NCI-H2171 treated with DMSO at 0.1 percent for 48 hours (cell line): ENCODE measurements at regions not wholly inside any gene's neighbourhood (a gene's known extent, or its start where the extent isn't known, plus 50 kb on each side); places are given as distances from the start of the nearest gene placed in this dataset.
"Not testable (repeated sequence)": the region's sequence is repeated elsewhere in the genome, so short reads cannot be mapped to it uniquely, and the experiment has no call there.

Experiments used
- DNase-seq: peaks from one replicate; lab custom pipeline; 2025; lab: John Stamatoyannopoulos, UW

DNA sequence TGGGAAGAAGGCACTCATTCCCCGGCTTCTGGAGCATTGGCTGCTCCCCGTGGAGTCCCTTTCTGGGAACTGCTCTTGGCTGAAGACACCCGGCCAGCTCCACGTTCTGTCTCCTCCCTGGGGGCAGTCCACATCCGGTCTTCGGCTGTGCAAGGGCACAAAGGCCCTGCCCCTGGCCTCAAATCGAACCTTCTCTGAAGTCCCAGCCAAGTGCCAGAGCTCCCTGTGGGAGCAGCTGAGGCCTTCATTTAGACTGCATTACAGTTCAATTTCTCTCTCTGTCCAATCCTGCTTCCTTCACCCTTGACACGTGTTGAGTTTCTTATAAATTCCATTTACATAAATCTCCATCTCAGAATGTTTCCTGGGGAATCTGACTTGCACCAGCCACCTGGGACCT, 132.9 kb upstream of the POU3F1 start:
- DNase-seq = no peak

DNA sequence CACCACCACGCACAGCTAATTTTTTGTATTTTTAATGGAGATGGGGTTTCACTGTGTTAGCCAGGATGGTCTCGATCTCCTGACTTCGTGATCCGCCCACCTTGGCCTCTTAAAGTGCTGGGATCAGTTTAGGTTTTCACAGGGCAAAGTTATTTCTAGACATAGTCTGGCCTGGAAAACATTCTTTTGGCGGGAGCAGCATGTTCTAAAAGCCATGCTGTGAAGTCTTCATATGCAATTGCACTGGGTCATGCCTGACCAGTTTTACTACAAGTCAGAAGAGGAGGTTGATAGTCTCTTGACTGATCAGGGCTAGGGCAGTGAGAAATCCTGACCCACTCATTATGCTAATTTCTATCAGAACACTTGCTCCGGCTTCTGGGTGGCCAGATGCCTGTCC, 131.6 kb upstream of the POU3F1 start:
- no peak for DNase-seq

DNA sequence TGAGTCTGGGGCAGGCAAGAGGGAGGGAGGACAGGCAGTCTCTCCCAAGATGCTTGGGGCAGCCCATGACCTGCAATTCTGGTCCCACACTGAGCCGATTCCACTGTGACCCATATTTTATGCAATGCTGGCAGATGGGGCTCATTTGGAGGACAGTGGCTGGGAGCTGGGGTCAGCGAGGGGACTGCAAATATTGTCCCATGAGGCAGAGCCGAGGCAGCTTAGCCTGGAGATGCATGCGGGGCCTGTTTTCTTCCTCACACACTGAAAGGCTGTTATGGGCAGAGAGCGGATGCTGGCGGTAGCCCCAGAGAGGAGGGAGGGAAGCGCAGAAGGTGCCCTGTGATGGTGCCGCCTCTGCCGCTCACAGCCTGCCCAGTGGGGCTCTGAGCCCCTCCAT, 128.5 kb upstream of the POU3F1 start:
- DNase-seq = no peak

DNA sequence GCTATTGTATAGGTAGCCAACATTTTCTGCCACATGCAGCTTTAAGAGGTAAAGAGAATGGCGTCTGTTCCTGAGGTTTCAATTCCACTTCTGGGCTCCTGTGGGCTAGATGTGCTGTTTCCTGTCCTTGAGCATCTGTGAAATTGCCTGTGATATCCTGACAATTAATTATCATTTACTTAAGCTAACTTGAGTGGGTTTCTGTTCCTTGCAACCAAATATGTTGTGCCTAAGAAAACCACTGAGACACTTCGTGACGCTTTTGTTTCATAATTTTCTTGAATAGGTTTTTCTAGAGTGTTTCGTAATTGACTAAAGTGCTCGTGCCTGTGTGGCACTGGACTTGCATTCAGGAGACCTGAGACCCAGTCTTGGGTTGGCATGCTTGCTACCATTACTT, 127.3 kb upstream of the POU3F1 start:
- no peak for DNase-seq

DNA sequence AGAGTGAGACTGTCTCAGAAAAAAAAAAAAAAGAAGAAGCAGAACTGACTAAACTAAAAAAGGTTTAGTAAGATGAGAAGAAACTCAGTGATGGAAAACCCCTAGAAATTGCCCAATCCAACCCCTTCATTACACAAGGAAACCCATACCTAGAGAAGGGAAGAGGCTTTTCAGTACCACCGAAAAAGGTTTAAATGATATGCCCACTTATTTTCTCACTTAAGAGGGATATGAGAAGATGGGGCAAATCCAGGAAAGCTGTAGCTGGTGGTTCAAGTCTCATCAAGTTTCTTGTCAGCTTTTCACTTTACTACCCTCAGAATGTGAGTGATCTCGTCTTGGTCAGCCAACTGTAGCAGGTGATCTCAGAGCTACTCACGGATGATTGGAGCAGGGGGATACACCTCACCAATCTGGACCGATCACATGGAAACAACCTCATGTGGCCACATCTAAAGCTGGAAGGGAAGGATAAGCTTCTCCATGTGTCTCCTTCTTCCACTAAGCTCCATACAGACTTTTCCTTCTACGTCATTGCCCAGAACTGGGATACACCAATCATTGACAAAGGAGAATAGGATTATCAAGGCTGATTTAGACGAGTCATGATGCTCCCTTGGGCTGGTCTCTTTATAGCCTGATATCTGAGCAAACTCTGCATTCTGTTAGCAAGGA, 126.7 kb upstream of the POU3F1 start:
- no peak for DNase-seq

DNA sequence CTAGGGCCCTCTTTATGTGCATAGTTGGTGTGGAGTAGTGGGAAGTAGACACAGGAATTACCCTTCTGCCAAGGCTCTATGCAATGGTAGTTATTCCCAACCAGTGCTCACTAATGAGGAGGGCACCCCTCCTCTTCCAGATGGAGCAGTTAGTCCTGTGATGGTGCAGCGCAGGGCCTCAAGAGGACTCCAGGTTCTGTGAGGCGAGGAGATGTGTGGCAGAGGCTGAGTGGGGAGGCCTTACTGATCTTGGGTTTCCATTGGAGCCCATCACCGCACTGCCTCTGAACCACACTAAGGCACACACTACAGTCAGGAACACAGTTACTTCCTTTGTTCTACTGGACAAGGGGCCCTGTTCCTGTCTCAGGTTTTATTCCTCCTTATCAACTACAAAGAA, 122.5 kb upstream of the POU3F1 start:
- DNase-seq = no peak

DNA sequence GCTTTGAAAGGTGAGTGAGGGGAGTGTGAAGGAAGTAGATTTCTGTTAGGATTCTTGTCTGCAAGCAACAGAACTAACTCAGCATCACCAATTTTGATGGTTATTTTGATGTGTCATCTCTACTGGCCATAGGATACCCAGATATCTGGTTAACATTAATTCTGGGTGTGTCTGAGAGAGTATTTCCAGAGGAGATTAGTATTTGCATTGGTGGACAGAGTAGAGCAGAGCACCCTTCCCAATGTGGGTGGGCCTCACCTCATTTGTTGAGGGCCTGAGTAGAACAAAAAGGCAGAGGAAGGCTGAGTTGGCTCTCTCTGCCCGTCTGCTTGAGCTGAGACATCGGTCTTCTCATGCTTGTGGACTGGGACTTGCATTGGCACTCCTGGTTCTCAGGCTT, 121.8 kb upstream of the POU3F1 start:
- DNase-seq = no peak

DNA sequence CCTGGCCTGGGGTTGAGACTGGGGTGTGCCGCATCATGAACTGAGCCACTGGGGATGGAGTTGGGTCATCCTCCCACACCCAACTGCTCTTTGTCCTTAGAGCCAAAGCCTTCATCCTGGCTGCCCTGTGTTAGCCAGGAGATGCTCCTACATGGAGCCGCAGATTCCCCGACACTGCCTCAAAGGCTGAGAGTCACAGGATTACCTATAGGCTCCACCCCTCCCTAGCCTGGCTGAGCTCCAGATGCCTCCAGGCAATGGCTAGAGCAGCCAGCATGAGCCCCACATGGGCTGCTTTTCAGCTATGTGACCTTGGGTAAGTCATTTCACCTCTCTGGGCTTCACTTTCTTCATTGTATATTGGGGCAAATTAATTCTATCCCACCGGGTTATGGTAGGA, 119.9 kb upstream of the POU3F1 start:
- no peak for DNase-seq

DNA sequence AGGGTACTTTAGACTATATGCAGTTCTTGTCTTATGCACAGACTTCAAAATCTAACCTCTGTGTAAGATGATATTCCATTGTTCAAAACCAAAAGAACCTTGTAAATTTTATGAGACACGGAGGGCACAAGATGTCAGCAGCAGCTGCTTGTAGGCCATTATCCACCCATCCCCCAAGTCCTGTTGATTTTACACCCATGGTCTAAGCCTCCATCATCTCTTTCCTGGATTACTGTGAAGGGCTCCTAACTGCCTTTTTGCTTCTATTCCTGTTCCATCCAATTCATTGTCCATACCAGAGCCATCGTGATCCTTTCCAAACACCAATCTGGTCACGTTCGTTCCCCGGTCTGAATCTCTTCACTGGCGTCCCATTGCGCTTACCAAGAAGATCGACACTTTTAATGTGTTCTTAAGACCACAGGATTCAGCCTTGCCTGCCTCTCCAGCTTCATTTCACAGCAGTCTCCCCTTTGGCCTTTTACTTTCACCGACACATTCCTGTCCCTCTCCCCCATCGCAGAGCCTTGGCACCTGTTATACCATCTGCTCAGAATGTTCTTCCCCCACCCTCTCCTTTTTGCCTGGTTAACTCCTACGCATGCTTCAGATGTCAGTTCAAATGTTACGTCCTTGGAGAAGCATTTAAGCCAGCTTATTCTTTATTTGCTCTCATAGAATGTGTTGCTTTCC, 107.3 kb upstream of the POU3F1 start:
- peak; percentile 94 for DNase-seq

DNA sequence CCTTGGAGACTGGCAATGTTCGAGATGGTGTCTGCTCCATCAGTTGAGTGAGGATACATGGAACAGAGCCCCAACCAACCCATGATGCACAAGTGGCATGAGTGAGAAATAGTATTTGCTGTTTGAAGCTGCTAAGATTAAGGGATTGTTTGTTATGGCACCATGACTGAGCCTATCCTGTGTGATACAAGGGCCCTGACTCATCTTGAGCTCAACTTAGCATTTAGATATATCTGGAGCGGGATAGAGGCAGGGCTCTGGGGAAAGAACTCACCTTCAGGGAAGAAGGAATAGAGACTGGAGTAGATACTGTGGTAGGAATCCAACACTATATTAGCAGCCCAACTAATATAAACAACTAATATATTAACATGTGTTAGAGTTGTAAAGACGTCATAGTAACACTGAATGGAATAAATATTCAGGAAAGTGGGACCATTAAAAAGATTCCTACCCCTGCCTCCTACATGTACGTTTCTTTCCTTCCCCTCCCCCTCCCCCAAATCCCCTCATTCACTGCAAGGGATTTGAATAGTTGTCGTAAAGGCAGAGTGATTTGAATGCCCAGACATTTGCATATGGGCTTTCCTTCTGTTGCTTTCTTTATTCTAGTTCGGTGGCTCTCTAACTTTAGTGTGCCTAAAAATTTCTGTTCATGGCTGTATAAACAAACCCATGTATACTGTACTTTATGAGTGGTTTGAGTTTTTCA, 106.6 kb upstream of the POU3F1 start:
- DNase-seq = no peak

DNA sequence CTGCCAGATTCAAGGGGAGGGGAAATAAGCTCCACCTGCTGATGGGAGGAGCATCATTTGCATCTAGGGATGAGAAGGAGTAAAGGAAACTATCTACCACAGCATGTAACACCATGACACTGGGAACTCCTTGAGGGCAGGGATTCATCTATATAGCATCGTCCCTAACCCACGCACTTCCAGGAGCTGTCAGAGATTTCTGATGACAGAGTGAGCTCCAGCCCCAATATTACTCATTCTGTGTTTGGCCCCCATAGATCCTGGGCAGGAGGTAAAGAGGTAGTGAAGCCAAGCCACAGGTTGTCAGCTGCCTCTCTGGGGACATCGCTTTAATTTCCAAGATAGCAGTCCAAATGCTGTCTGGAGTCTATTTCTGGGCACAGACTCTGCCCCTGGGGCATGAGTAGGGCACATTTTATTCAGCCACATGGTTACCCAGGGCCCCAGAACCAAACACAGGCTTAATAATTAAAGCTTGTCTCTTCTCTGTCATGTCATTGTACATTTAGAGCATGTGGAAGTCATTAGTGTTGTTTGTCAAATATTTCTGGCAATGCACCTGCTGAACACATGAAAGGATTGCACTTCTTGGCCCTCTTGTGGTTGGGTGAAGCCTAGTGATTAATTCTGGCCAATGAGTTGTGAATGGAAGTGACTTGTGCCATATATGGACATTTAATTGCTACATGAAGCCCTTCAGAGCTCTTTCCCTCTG, 105.9 kb upstream of the POU3F1 start:
- peak; percentile 82 for DNase-seq

DNA sequence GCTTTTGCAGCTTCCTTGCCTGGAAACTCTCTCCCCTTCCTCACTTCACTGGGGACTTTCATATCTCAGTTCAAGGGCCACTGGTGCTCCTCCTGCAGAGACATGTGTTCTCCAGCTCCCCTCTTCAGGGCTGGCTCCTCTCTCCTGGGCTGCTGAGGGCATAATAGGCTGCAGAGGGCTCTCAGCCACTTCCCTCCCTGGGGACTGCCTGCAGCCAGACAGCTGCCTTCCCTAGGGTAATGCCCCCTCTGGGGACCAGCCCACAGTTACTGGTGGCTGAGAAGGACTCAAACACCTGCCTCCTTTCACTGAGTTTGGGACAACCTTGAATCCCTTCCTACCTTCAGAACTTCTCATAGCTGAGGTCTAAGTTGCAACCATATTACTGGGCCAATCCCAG, 104.8 kb upstream of the POU3F1 start:
- peak; percentile 23 for DNase-seq

DNA sequence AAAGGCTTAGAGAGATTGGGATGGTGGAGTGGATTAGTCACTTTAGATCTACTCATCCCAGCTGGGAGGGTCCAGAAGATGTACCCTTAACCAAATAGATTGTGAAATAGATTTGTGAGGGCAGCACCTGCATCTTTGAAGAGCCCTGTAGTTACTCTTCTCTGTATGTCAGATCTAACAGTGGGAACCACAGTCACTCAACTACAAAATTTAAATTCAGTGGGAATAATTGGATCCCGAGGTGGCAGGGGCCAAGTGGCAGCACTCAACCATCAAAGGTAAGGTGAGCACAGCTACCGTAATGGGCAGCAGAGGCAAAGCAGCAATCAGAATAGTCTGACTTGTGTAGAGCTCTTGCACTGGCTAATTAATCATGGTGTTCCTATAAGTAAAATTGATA, 99.5 kb upstream of the POU3F1 start:
- not testable (repeated sequence) for DNase-seq

DNA sequence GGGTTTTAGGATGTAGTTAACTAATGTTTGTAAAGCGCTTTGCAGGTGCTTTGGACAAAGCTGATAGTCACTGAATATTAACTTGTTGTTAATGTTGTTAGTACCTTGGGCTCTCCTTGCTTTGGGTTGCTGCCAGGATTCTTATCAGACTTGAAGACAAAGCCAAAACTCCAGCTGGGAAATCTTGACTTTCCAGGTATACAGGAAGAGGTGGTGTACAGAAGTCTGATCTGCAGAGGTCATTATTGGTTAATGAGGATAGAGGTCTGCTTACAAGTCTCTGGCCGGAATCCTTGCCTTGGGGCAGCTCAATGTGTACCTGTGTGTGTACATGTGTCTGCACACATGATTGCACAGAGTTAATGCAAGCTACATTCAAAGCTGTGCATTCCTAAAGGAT, 96.0 kb upstream of the POU3F1 start:
- no peak for DNase-seq

DNA sequence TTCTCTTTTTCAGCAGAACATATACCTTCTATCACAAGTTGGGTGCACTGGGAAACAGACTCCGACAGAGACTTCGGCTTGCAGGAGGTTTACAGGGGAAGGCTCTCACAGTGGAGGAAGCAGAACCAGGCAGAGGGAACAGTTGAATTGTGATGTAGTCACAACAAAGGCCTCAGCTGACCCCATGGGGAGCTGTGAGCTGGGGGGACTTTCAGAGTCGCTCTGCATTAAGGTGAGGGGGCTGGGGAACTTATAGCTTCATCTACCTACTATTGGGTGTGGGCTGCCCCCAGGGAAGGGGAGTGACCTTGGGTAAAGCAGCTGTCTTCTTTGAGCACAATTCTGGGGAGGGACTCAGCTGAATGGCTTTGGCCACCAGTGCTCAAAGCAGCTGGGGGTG, 94.9 kb upstream of the POU3F1 start:
- DNase-seq = no peak

DNA sequence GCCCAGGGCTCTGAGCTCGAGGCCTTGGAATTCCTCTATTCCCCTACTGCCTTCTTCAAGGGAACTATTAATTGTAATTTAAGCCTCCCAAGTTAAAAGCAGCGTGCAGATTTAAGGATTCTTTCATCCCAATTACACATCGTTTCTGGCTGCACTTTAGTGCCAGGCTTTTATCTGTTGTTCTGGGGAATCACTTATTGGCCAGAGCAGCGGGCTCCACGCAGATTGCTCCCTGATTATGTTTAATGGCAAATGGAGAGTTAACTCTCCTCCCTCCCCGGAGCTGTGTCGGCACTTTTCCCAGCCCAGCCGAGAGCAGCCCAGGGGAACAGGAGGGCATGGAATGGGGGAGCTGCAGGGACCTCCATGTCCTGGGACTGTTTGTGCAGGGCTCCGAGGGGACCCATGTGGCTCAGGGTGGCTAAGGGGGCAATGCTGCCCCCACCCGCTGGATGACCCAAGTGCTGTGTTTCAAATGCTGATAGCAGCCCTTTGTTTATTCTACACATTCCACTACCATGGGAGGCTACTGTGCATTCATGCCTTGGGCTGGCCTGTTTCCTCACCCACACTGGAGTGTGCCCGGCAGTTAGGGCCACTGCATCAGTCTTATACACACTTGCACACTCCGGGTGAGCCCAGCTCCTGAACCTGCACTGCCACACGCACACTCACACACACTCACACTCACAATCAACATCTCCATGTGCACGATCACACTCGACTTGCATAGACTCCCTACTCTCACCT, 93.3 kb upstream of the POU3F1 start:
- no peak for DNase-seq

DNA sequence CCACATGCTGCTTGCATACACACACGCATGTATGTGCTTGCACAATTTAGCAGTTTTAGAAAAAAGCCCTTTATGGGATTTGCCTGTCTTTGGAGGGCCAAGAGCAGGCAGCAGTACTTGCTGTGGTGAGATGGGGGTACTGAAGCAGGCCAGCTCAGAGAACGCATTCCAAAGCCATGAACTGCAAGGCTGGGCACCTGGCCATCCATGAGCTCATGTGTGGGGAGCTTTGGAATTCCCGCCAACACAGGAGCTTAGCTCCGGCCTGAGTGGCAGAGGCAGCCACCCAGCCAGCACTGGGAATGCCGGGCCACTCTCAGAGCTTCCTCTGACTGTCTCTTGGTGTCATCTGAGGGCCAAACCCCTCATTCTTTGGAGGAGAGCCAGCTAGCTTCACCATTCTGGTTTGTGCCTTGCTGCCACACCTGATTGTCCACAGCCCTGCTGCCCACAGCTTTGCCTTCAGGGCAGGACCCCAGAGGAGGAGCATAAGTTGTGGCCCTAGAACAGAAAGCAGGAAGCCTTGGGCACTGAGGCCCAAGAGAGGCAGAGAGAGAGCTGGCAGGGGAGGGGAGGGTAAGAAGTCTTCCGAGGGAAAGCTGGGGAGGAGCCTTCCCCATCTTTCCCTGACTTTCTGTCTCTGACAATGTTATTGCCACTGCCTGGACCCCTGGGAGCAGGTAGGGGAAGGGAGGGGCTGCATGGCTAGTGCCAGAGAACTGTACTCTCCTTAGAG, 92.1 kb upstream of the POU3F1 start:
- no peak for DNase-seq

DNA sequence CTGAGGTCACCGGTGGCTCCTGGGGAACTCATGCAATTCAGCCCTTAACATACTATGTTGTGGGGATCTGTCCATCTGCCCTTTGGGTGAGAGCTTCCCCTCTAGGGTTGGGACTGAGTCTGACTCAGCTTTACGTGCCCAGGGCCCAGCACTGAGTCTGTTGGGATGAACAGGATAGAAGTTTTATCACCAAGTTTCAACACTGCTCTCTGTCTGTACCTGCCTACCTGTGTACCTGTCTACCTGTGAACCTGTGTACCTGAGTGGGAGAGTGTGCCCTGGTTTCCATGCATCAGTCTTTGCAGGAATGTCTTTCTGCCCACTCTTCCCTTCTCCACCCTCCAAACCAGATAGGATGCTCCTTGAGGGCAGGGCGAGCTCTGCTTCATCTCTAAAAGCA, 90.6 kb upstream of the POU3F1 start:
- no peak for DNase-seq

DNA sequence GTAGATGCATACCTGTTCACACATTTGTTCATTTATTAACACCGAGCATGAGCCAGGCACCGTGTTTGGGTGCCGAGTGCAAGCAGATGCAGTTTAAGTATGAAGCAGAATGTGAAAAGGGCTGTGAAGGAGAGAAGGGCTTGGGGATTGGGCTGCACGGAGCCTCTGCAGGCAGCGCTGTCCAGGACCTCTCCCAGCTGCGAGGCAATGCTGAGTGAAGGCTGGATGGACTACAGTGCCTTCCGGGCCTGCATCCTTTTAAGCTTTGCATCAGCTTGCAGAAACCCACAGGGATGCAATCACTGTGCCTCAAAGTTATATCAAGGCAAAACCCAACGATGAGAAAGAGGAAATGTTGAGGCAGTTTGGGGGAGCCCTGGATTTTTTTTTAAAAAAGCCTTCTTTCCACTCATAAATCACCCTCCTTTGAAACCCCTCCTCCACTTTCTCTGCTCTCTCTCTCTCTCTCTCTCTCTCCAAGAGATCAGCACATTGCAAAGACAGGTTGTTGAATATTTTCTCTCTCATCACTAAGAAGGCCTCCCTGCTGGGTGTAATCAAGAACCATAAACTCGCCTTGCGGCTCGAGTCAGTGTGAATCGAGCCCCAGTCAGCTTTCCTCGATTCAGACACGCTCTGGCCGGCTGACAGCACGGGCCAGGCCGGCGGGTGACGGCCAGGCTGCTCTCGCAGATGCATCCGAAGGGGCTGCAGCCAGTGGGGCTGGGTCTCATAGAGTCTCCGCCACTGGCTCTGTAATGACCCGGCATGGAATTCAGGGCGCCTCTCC, 89.2 kb upstream of the POU3F1 start:
- no peak for DNase-seq

DNA sequence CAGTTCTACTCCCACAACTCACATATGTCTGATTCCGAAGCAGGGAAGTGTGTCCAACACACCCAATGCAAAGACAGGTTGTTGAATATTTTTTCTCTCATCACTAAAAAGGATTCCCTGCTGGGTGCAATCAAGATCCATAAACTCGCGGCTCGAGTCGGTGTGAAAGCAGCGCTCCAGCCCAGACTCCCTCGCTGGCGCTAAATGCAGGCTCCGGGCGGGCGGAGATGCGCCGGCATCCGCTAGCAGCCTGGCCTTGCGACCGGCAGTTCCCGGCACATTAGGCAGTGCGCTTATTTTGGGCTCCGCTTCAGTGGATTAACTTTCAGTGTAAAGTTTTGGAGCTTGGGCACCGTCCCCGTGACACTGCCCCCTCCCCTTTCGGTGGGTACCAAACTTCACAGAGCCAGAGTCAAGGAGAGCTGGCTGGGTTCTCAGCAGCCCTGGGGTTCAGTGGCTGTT, 87.7 kb upstream of the POU3F1 start:
- DNase-seq = no peak
